Pons (tissue), 1 donor: ENCODE measurements at regions not wholly inside any gene's neighbourhood (a gene's known extent, or its start where the extent isn't known, plus 50 kb on each side); places are given as distances from the start of the nearest gene placed in this dataset.
A peak's percentile ranks its signal among the peaks of the same experiment; 100 is the strongest.
"Not testable (repeated sequence)": the region's sequence is repeated elsewhere in the genome, so short reads cannot be mapped to it uniquely, and the experiment has no call there.

Source experiments
- DNase-seq: peaks from one replicate; pipeline ENCODE4 v3.0.0-alpha.2; 2016; ENCODE audit warnings: low spot score

- DNase-seq, result no peak
Observed at GRCh38 chr10:8310930-8311329, 256.4 kb downstream of the GATA3 start.

- DNase-seq, result no peak
Observed at GRCh38 chr10:8311526-8312070, 257.1 kb downstream of the GATA3 start.

- DNase-seq, result no peak
Observed at GRCh38 chr10:8312079-8312478, 257.6 kb downstream of the GATA3 start.

- DNase-seq, result no peak
Observed at GRCh38 chr10:8312781-8313180, 258.3 kb downstream of the GATA3 start.

GRCh38 chr10:8314486-8314885 is 260.0 kb downstream of the GATA3 start:
- no peak for DNase-seq

GRCh38 chr10:8315619-8316021 is 261.1 kb downstream of the GATA3 start:
- DNase-seq, result no peak

- DNase-seq, result no peak
Observed at GRCh38 chr10:8316284-8316683, 261.8 kb downstream of the GATA3 start.

- DNase-seq, result not testable (repeated sequence)
Observed at GRCh38 chr10:8318429-8318828, 263.9 kb downstream of the GATA3 start.

- no peak for DNase-seq
Observed at GRCh38 chr10:8318956-8319355, 264.5 kb downstream of the GATA3 start.

- no peak for DNase-seq
Observed at GRCh38 chr10:8319704-8320103, 265.2 kb downstream of the GATA3 start.

- DNase-seq, result no peak
Observed at GRCh38 chr10:8321990-8322389, 267.5 kb downstream of the GATA3 start.

GRCh38 chr10:8323428-8324054 is 269.1 kb downstream of the GATA3 start:
- no peak for DNase-seq

- DNase-seq, result no peak
Observed at GRCh38 chr10:8325024-8325980, 270.8 kb downstream of the GATA3 start.

- DNase-seq, result no peak
Observed at GRCh38 chr10:8326396-8327139, 272.1 kb downstream of the GATA3 start.

- DNase-seq, result no peak
Observed at GRCh38 chr10:8327140-8327423, 272.6 kb downstream of the GATA3 start.

- no peak for DNase-seq
Observed at GRCh38 chr10:8331387-8331786, 276.9 kb downstream of the GATA3 start.

GRCh38 chr10:8331896-8332729 is 277.6 kb downstream of the GATA3 start:
- peak; percentile 24 for DNase-seq

- DNase-seq, result no peak
Observed at GRCh38 chr10:8332730-8333111, 278.2 kb downstream of the GATA3 start.

GRCh38 chr10:8334631-8335030 is 280.1 kb downstream of the GATA3 start:
- DNase-seq, result no peak

GRCh38 chr10:8336629-8337331 is 282.3 kb downstream of the GATA3 start:
- DNase-seq, result no peak

- no peak for DNase-seq
Observed at GRCh38 chr10:8337332-8337651, 282.8 kb downstream of the GATA3 start.
